Lower leg skin (tissue), 3 donors: ENCODE measurements at regions not wholly inside any gene's neighbourhood (a gene's known extent, or its start where the extent isn't known, plus 50 kb on each side); places are given as distances from the start of the nearest gene placed in this dataset.

ENCODE experiments used
- CTCF ChIP-seq, 3 donors: fragments of 450-650 bp; IDR thresholded peaks; one replicate each; pipeline ENCODE4 v1.5.1; 2016; ENCODE audit warnings: antibody characterized with exemption in 3 of 3, mild to moderate bottlenecking in 3 of 3, moderate library complexity in 2 of 3
- POLR2A ChIP-seq, 2 donors: fragments of 450-650 bp; IDR thresholded peaks; one replicate each; pipeline ENCODE4 v1.6.1; 2016 to 2017; ENCODE audit warnings: antibody characterized with exemption in 2 of 2, mild to moderate bottlenecking in 1 of 2, moderate library complexity in 1 of 2

- TF ChIP-seq CTCF (IDR thresholded peaks at IDR 0.05) (no peak), POLR2A (IDR thresholded peaks at IDR 0.05) (no peak)
Measured at GRCh38 chr15:62904041-62904910, 138.3 kb upstream of the TPM1 start.
